GM19438 (cell line): ENCODE measurements at regions not wholly inside any gene's neighbourhood (a gene's known extent, or its start where the extent isn't known, plus 50 kb on each side); places are given as distances from the start of the nearest gene placed in this dataset.
"Not testable (repeated sequence)": the region's sequence is repeated elsewhere in the genome, so short reads cannot be mapped to it uniquely, and the experiment has no call there.

Experiments used
- ATAC-seq: cut with Tn5 transposase; IDR thresholded peaks from one replicate; pipeline ENCODE4 v1.9.1; 2021; ENCODE audit warnings: low read depth; ENCODE audit not compliant: unreplicated experiment

- no peak for ATAC-seq
Observed at GRCh38 chr10:4285121-4285520, 500.1 kb upstream of the KLF6 start.

DNA sequence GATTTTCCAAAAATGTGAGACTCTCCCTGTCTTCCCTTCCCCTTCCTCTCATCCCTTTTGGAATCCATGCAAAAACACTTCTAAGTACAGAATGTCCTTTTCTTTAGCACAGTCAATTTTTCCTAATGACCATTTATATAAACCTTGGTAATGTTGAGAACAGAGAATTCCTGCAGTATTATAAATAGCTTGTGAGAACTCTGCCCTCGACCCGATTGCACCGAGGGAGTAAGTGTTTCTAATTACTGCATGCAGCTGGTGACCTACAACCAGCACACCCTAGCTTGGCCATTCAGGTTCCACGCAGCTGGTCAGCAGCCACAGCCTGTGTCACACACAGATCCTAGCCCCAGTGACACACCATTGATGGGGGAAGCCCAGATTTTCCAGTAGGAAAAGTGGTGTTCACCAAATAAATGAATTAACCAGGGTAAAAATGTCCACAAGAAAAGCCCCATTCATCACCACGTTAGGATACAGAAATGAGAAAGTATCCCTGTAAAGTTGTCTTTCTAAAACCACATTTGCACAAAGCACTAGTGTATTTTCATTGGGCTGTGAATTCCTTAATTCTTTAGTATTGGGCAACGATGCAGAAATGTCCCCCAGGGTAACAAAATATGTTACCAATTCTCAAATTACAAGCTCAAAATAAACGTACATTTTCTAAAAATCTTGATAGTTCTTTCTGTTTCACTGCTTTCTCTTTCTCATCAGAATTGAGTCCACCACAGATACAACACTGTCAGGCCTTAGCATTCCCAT lies 499.0 kb upstream of the KLF6 start:
- no peak for ATAC-seq

DNA sequence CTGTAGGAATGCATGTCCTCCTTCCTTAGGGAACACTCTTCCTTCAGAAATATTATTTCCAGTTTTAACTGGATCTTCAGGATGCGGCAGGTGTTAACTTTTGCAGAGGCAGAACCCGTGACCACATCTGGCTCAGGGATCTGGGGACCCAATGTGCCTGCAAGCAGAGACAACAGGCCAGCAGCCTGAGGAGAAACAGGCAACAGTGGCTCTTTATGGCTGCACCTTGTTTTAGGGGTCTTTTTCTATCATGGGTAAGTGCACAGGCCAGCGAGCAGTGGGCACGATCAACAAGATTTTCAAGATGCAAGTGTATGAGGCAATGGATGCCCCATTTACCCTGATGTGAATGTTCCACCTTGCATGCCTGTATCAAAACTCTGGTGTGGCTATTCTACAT lies 497.5 kb upstream of the KLF6 start:
- ATAC-seq, result no peak

GRCh38 chr10:4281190-4281825 lies 496.3 kb upstream of the KLF6 start:
- ATAC-seq, result no peak

GRCh38 chr10:4280461-4281189 lies 495.6 kb upstream of the KLF6 start:
- no peak for ATAC-seq

DNA sequence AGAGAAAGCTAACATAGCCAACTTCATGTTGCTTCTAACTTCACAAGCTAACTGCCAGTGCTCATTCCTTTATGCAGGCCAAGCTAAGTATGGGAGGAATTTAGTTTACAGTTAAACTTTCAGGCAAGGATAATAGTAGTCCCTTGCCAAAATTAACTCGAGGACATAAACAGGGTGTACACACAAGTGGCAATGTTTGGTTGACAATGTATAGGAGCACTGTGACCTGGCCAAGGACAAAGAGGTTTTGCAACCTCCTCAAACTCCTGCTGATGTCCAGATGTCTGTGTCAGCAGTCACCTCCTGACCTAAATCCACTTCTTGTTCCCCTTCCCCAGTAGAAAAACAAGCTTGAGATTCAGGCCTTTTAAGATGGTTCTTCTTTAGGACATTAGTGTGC lies 494.6 kb upstream of the KLF6 start:
- ATAC-seq, result no peak

DNA sequence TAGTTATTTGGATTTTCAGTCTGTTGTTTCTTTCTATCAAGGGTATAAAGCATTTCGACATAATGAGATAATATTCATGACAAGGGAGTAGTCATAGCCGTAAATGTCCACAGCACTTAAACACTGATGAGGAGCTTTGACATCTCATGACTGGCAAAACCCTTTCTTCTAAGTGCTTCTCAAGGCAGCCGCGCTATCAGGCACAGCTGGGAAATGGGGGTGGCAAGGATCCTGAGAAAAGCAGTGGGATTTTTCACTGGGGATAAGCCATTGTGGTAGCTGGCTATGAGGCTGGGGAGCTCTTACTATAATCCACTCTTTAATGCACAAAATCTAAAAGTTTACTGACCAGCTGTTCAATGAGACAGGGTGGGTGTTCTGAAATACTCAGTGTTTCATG lies 493.2 kb upstream of the KLF6 start:
- no peak for ATAC-seq

DNA sequence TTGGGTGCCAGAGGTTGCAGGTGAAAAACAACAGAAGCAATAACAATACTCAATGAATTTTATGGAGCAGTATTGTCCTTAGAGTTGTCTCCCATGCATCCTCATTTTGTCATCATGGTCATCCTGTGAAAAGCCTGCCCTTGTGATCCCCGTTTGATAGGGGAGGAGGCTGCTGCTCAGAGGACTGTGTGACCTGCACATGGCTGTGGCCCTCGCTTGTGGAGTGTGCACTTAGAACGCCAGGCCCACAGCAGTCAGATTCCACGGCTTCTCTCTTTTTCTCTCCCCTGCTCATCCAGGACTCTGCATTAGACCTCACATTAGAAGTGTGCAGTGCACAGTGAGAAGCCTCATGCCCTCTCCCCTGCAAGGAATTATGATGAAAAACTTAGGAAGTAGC lies 491.1 kb upstream of the KLF6 start:
- no peak for ATAC-seq

GRCh38 chr10:4274671-4275070 lies 489.7 kb upstream of the KLF6 start:
- not testable (repeated sequence) for ATAC-seq

DNA sequence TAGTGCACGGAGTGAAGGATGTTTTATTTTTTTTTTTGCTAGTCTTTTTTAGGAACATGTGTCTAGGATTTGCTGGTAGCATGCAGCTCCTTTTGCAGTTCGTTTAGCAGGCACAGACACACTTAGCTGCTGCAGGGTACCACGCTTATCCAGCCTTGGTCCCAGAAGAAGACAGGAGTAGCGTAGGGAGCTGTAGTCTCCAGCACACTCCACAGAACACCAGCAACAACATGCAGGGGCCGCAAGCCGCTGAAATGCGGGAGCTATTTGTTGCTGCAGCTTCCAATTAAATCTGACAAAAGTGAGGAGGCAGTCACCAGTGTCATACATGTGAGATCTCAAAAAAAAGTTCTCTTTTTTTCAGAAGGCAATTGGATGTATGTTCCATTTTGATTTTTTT lies 486.2 kb upstream of the KLF6 start:
- no peak for ATAC-seq

GRCh38 chr10:4270116-4270515 lies 485.1 kb upstream of the KLF6 start:
- ATAC-seq, result no peak

GRCh38 chr10:4268490-4268889 lies 483.5 kb upstream of the KLF6 start:
- not testable (repeated sequence) for ATAC-seq

GRCh38 chr10:4267086-4267773 lies 482.2 kb upstream of the KLF6 start:
- ATAC-seq, result no peak

DNA sequence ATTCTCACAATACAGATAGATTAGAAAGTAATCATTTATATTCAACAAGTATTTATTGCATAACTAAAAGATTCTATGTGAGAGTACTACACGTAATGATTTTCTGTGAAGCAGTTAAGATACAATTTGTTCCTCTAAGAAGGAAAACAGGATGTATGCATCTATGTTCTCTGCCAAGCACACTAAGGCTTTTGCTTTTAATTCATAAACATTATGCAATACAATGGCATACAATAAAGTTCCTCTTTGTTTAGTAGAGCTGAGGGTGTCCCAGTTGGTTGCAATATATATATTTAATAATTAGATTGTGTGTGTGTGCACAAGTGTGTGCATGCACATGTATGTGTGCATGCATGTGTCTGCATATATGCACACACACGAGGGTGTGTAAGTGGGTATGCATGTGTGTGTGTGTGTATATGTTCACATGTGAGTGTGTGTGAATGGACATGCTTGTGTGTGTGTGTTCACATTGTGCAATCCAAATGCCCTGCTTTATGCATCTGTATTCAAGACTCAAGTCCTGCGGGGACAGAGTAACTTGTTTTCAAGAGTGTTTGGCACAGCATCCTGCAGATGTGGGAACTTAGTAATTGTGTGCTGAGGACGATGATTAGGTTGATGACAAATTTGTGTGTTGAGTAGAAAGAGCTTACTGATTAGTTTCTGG lies 481.5 kb upstream of the KLF6 start:
- no peak for ATAC-seq

DNA sequence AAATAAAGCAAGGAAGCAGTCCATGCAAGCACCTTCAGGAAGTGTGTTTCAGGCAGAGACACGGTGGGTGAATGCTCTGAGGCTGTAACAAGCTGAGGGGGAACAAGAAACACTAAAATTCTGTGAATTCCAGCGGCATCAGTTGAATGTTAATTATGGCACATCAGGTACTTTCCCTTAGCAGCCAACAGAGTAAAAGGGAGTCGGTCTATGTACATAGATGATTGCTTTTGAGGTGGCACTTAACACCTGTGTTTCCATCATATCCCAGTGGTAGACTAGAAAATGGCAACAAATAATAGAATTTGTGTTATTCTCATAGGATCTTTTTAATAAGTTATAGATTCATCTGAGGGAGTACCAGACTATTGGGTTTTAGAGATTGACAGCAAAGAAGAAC lies 481.0 kb upstream of the KLF6 start:
- no peak for ATAC-seq

- ATAC-seq, result no peak
Observed at GRCh38 chr10:4264209-4264865, 479.3 kb upstream of the KLF6 start.

DNA sequence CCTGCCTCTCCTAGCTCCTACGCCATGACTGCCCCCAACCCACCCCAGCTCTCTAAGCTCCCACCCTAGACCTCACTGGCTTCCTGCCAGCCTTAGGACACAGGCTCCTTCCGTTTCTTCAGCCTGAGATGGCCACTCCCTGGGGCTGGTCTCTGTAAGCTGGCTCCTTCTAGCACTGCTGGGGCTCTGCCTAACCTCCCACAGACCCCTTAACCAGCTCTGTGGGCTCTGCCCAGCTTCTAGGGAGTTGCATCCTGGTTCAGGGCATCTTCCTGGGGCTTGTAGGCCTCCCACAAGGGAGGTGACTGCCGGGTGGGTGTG lies 478.6 kb upstream of the KLF6 start:
- ATAC-seq, result no peak

GRCh38 chr10:4262870-4263600 lies 478.0 kb upstream of the KLF6 start:
- ATAC-seq, result no peak

DNA sequence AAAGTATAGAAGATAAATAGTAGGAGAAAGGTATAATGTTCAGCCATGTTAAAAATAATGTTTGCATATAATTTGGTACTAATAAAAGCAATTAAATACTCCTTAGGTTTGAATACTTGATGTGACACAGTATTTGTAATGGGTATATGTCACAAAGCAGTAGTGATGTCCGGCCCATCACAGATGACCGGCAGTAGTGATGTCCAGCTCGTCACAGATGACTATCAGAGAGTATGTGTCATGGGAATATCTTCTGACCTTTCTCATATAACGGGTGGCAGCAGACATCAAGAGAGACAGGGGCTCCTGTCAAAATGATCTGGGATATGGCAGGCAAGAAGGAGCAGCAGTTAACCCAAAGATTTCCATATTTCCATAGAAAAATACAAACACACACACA lies 477.4 kb upstream of the KLF6 start:
- no peak for ATAC-seq
